HG03442 (cell line): ENCODE measurements at regions not wholly inside any gene's neighbourhood (a gene's known extent, or its start where the extent isn't known, plus 50 kb on each side); places are given as distances from the start of the nearest gene placed in this dataset.
"Not testable (repeated sequence)": the region's sequence is repeated elsewhere in the genome, so short reads cannot be mapped to it uniquely, and the experiment has no call there.

ENCODE experiments used
- ATAC-seq: cut with Tn5 transposase; IDR thresholded peaks from one replicate; pipeline ENCODE4 v1.9.1; 2021; ENCODE audit warnings: mild to moderate bottlenecking, moderate library complexity; ENCODE audit not compliant: unreplicated experiment

DNA sequence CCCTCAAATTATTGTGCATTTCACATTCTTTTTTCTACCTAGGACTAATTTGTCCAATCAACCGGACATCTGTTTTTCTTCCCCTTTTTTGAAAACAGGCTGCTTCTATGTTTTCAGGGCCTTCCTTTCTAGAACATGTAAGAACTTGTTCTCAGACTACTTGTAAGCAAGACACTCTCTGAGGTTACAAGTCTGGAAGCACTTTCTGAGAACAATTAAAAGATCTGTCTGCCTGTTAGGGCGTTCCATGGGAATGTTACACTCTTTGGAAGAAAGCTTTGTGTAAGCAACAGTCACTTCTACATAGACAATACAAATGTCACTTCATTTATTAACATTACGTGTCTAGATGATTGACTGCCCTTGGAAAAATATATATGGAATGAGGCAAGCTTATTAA is 50.9 kb upstream of the HSPB3 start:
- no peak for ATAC-seq

DNA sequence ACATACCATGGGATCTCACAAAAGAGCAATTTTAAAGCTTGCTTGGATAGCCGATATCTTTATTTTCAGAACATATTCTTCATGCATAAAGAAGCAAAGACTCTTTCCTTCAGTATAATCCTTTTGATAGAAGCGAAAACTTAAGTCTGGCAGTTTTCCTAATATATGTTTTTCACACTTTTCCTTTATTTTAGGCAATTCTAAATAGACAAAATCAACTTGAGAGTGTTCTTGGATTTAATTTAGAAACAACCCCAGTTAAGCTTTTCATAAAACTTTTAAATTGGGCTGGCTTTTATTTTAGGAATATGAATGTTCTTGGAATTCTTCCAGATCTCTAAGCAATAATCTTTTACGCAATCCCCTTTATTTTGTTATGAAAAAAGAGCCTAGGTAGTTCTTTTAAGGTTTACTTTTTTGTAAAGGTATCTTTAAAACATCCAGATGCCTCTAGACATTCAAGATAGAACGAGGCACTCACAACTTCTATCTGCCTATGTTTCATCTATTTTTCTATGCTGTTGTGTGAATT is 51.5 kb upstream of the HSPB3 start:
- ATAC-seq: no peak

DNA sequence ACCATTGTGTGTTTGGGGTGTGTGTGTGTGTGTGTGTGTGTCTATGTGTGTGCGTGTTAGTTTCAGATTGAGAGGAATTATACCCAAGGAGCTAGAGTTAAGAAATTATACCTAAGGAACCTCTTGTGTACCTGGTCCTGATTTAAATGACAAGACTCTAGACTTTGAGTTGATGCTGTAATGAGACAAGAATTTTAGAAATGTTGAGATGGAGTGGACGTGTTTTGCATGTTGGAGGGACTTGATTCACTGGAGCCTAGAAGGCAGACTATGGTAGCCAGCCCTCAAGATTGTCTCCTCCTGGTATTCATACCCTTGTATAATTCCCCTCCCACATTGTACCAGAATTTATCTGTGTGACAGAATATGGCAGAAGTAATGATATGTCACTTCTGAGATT is 52.4 kb upstream of the HSPB3 start:
- ATAC-seq: no peak

DNA sequence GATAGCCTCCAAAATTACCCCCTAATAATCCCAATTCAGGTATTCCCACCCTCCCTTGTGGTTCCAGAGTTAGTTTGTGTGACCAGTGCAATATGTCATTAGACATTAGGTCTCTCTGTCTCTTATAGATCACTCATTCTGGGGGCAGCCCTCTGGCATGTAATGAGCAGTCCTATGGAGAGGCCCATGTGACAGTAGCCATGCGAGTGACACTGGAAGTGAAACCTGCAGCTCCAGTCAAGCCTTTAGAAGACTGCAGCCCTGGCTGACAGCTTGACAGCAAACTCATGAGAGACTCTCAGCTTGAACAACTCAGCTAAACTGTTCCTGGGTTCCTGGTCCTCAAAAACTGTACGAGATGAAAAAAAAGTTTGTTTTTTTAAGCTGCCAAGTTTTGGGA is 54.0 kb upstream of the HSPB3 start:
- peak; percentile 94 for ATAC-seq

GRCh38 chr5:54398191-54398590 is 57.3 kb upstream of the HSPB3 start:
- ATAC-seq: no peak

- ATAC-seq: no peak
Observed at GRCh38 chr5:54397420-54397819, 58.1 kb upstream of the HSPB3 start.

- ATAC-seq: not testable (repeated sequence)
Observed at GRCh38 chr5:54393007-54393406, 62.5 kb upstream of the HSPB3 start.

GRCh38 chr5:54390539-54391031 is 64.9 kb upstream of the HSPB3 start:
- ATAC-seq: no peak

DNA sequence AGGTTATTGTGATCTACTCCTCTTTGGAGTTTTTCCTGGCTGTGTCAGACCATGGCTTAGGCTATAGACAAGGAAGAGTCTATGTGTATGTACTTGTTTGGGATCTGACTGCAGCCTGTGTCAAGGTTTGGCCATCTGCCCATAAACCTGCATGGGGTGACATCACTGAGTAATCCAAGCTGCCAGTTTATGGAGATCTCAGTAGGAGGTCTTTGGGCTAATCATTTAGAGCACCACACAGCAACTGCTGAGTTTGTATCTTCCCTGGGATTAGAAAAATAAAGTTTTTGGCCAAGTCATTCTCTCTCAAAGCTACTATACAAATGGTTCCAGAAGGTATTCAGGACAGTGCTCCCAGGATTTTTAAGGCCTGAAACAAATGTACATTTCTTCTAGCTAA is 65.5 kb upstream of the HSPB3 start:
- no peak for ATAC-seq

DNA sequence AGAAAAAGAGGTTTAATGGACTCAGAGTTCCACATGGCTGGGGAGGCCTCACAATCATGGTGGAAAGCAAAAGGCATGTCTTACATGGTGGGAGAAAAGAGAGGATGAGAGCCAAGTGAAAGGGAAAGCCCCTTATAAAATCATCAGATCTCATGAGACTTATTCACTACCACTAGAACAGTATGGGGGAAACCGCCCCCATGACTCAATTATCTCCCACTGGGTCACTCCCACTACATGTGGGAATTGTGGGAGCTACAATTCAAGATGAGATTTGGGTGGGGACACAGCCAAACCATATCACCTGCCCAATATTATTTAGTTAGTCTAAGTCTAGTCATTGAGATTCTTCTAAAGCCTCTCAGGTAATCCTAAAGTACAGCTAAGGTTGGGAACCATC is 66.1 kb upstream of the HSPB3 start:
- ATAC-seq: not testable (repeated sequence)

- no peak for ATAC-seq
Observed at GRCh38 chr5:54388811-54389210, 66.7 kb upstream of the HSPB3 start.

GRCh38 chr5:54388409-54388808 is 67.1 kb upstream of the HSPB3 start:
- ATAC-seq: no peak

DNA sequence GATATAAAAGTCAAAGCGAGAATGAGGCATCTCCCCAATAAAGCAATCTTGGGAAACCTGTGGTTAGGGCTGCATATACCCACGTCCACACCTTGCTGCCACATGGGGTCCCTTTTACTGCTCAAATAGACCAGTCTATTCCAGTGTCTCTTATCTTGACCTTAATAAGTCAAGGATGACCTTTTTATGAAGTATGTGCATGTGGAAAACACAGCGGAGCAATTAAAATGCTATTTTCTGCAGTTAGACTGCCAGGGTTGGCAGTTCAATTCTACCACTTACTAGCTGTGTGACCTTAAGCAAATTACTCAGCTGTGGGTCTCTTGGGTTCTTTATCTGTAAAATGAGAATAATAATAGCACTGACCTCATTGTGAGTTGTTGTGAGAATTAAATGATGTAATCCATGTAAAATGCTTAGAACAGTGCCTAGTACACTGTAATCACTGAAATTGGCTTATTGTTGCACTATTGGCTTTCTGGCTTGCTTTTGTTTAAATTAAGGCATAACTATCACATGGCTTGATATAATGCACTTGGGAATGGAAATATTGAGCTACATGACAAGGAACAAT is 67.8 kb upstream of the HSPB3 start:
- no peak for ATAC-seq

- no peak for ATAC-seq
Observed at GRCh38 chr5:54387031-54387430, 68.5 kb upstream of the HSPB3 start.

DNA sequence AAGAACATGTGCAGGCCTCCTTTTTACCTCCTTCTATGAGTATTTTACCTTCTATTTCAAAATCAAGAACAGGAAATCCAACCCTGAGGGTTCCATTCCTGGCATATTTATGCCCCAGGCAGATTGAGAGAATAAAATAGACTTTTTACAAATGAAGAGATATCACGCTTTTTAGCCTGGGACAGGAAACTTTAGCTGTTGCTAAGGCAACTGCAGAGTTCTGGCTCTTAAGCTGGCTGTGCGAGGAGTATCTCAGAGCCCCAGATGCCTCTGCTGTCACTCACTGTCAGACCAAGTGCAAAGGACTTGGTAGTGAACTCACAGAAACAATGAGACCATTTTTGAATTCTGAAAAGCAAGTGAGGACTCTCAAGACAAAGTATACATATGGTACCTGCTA is 69.5 kb upstream of the HSPB3 start:
- ATAC-seq: no peak

GRCh38 chr5:54384356-54384933 is 71.1 kb upstream of the HSPB3 start:
- ATAC-seq: no peak

- no peak for ATAC-seq
Observed at GRCh38 chr5:54383941-54384340, 71.6 kb upstream of the HSPB3 start.

- ATAC-seq: no peak
Observed at GRCh38 chr5:54383225-54383901, 72.1 kb upstream of the HSPB3 start.

- ATAC-seq: not testable (repeated sequence)
Observed at GRCh38 chr5:54381319-54381718, 70.9 kb upstream of the ARL15 start.

DNA sequence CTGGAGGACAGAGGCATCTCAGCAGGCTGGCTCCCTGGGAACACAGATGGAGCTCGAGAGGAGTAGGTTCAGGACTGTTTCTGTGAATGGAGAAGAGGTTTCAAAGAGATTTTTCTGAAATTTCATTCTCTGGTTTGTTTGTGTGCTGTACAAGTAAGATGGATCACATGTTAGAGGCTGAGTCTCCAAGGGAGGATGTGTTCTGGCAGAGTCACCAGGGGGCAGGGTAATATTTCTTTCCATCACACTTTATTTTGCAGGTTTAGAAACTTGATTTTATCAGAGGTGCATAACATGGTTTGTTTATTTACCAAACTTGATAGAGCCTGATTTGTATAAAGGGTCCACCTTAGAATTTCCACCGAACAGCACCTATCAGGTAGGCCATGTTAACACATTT is 69.2 kb upstream of the ARL15 start:
- ATAC-seq: no peak

- no peak for ATAC-seq
Observed at GRCh38 chr5:54378707-54379106, 68.3 kb upstream of the ARL15 start.

DNA sequence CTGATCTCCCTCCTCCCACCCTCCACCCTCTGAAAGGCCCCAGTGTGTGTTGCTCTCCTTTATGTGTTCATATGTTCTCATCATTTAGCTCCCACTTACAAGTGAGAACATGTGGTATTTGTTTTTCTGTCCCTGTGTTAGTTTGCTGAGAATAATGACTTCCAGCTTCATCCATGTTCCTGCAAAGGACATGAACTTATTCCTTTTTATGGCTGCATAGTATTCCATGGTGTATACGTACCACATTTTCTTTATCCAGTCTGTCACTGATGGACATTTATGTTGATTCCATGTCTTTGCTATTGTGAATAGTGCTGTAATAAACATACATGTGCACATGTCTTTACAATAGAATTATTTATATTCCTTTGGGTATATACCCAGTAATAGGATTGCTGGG is 67.0 kb upstream of the ARL15 start:
- ATAC-seq: not testable (repeated sequence)
